Esophagus squamous epithelium (tissue), 4 donors: ENCODE measurements at regions not wholly inside any gene's neighbourhood (a gene's known extent, or its start where the extent isn't known, plus 50 kb on each side); places are given as distances from the start of the nearest gene placed in this dataset.

Experiments used
- POLR2A ChIP-seq, 4 donors: fragments of 450-650 bp; IDR thresholded peaks; one replicate each; pipeline ENCODE4 v1.6.1; 2017; ENCODE audit warnings: antibody characterized with exemption in 4 of 4, mild to moderate bottlenecking in 4 of 4, moderate library complexity in 3 of 4
- TF ChIP-seq, protein P1 (sequence below), 6 experiments: fragments of 450-650 bp in 4 of 6; fragments of 200-600 bp in 2 of 6; sonication (generic) in 2 of 6; IDR thresholded peaks; one replicate each; pipeline ENCODE4 v1.5.1; 2016 to 2019; ENCODE audit warnings: antibody characterized with exemption in 6 of 6, mild to moderate bottlenecking in 4 of 6, moderate library complexity in 4 of 6

- TF ChIP-seq, protein P1, sequence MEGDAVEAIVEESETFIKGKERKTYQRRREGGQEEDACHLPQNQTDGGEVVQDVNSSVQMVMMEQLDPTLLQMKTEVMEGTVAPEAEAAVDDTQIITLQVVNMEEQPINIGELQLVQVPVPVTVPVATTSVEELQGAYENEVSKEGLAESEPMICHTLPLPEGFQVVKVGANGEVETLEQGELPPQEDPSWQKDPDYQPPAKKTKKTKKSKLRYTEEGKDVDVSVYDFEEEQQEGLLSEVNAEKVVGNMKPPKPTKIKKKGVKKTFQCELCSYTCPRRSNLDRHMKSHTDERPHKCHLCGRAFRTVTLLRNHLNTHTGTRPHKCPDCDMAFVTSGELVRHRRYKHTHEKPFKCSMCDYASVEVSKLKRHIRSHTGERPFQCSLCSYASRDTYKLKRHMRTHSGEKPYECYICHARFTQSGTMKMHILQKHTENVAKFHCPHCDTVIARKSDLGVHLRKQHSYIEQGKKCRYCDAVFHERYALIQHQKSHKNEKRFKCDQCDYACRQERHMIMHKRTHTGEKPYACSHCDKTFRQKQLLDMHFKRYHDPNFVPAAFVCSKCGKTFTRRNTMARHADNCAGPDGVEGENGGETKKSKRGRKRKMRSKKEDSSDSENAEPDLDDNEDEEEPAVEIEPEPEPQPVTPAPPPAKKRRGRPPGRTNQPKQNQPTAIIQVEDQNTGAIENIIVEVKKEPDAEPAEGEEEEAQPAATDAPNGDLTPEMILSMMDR (IDR thresholded peaks at IDR 0.05), result no peak
- TF ChIP-seq POLR2A (IDR thresholded peaks at IDR 0.05), result no peak
Observed at GRCh38 chr3:146374146-146374545, 95.2 kb downstream of the PLSCR2 start.
